Activated T-cell treated with anti-CD3 and anti-CD28 coated beads, Interleukin-2, amount 50 U/mL, for 72 hours (primary cell): ENCODE measurements at regions not wholly inside any gene's neighbourhood (a gene's known extent, or its start where the extent isn't known, plus 50 kb on each side); places are given as distances from the start of the nearest gene placed in this dataset.

ENCODE experiments used
- ATAC-seq, 2 donors: fragments of 150-1000 bp; cut with Tn5 transposase; replicated peaks in 1 of 2; 2 replicates each; pipeline ENCODE4 v1.10.0; 2021; ENCODE audit warnings: moderate library complexity in 2 of 2, mild to moderate bottlenecking in 1 of 2
- DNase-seq, 2 donors: peaks; one replicate each; pipeline ENCODE4 v3.0.0; 2021 to 2022; ENCODE audit warnings: mixed read lengths in 1 of 2
- H3K27ac Mint-ChIP-seq: one replicate; pipeline ENCODE4 v1.8.0; 2022; ENCODE audit warnings: mild to moderate bottlenecking, moderate library complexity, mixed read lengths
- H3K27me3 Mint-ChIP-seq: one replicate; pipeline ENCODE4 v1.8.0; 2022; ENCODE audit warnings: low read depth, mixed read lengths
- H3K36me3 Mint-ChIP-seq, 2 donors: one replicate each; pipeline ENCODE4 v1.8.0; 2022; ENCODE audit warnings: mixed read lengths in 2 of 2, mild to moderate bottlenecking in 1 of 2; ENCODE audit not compliant: insufficient read depth in 2 of 2
- H3K4me1 Mint-ChIP-seq: one replicate; pipeline ENCODE4 v1.8.0; 2022; ENCODE audit warnings: low read depth, mixed read lengths
- H3K4me3 Mint-ChIP-seq, 2 donors: one replicate each; pipeline ENCODE4 v1.8.0; 2022; ENCODE audit warnings: mild to moderate bottlenecking in 2 of 2, mixed read lengths in 2 of 2, moderate library complexity in 2 of 2
- H3K9me3 Mint-ChIP-seq, 2 donors: one replicate each; pipeline ENCODE4 v1.8.0; 2022; ENCODE audit warnings: mixed read lengths in 2 of 2

DNA sequence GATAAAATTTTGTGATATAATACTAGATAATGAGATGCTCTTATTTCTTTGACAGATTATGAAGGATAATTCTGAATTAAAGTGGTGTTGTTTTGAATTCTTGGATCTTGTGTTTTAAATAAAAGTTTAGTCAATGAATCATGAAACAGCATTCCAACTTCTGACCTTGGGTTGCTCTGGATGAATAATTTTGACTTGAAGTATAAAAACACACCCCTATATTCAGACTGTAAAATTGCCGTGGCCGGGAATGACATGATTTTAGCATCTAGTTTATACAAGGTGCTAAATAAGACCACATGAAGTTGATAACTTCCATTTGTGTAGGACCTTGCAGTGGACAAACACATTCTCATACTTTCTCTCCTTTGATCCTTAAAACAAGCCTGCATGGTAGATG lies 67.2 kb upstream of the DAP start:
- Mint-ChIP-seq H3K36me3 (no peaks in the 10 kb centered on the region), H3K4me3 (no peak overlapping the region), H3K27me3 (no peaks in the 10 kb centered on the region), H3K4me1 (no peaks in the 10 kb centered on the region), H3K27ac (no peak overlapping the region), H3K9me3 (no peaks in the 10 kb centered on the region)
- no peak for DNase-seq
- ATAC-seq = no peak

DNA sequence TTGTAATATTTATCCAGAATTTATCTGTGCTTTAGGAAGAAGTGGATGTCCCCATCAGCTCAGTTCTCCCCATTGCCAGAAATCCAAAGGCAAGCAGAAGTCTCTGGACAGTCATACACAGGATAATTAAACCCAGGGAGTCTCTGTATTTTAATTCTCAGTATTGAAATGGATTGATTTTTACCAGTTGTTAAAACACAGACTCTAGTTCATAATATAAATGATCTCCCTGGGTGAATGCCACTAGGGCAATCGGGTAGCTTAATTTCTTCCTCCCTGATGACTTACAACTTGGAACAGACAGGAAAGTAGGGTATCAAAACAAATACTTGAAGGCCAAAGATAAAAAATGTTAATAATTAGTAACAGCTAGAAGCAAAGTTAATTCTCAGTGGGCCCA lies 66.5 kb upstream of the DAP start:
- H3K36me3 Mint-ChIP-seq = no peaks in the 10 kb centered on the region
- no peak overlapping the region for H3K4me3 Mint-ChIP-seq
- H3K9me3 Mint-ChIP-seq = no peaks in the 10 kb centered on the region
- no peaks in the 10 kb centered on the region for H3K4me1 Mint-ChIP-seq
- no peak for DNase-seq
- ATAC-seq = no peak
- H3K27me3 Mint-ChIP-seq = peaks cover 6% of the 10 kb centered on the region
- H3K27ac Mint-ChIP-seq = no peak overlapping the region

DNA sequence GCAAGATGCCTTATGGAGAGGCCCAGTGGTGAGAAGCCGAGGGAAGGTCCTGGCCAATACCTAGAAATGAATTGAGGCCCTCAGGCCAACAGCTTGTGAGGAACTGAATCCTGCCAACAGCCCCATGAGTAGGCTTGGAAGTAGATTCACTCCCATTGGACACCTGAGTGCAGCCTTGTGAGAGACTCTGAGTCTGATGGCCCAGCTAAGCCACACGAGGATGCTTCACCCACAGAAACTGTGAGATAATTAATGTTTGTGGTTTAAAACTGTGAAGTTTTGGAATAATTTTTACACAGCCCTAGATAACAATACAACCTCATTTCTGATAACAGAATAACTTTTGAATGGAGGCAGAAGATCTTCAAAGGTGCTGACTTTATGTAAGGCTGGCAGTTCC lies 65.9 kb upstream of the DAP start:
- H3K36me3 Mint-ChIP-seq = no peaks in the 10 kb centered on the region
- H3K4me3 Mint-ChIP-seq = no peak overlapping the region
- H3K9me3 Mint-ChIP-seq = no peaks in the 10 kb centered on the region
- no peak for ATAC-seq
- DNase-seq = no peak
- peaks cover 11% of the 10 kb centered on the region for H3K27me3 Mint-ChIP-seq
- H3K27ac Mint-ChIP-seq = no peak overlapping the region
- H3K4me1 Mint-ChIP-seq = no peaks in the 10 kb centered on the region

DNA sequence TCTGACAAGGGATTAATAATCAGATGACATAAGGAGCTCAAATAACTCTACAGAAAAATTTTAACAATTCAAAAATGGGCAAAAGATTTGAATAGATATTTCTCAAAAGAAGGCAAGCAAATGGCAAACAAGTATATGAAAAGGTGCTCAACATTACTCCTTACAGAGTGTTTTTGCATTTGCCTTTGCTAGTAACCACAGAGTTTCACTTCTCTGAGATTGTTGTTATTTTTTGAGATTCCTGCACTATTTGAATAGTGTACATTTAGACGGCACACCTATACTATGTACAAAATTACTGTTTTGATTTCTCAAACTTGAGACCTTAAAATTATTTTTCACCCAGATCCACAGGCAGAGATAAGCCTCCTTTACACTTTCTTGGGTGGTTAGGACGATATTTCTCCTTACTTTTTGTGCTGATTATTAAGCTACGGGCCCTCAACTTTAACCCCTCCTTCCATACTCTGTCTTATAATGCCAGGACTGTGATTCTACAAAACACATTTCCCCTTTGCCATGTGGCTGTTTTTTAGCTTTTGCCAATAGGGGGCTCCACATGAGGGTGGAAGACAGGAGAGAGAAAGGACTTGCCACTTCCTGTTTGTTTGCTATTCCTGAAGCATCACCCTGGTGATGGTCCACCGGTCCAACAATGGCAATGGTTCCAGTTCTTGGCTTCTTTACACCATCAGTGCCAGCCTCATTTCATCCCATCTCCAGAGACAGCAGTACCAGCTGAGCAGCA lies 65.0 kb upstream of the DAP start:
- no peak overlapping the region for H3K27ac Mint-ChIP-seq
- H3K36me3 Mint-ChIP-seq = no peaks in the 10 kb centered on the region
- ATAC-seq (no peak), DNase-seq (no peak)
- no peaks in the 10 kb centered on the region for H3K9me3 Mint-ChIP-seq
- peaks cover 20% of the 10 kb centered on the region for H3K27me3 Mint-ChIP-seq
- no peak overlapping the region for H3K4me3 Mint-ChIP-seq
- no peaks in the 10 kb centered on the region for H3K4me1 Mint-ChIP-seq

DNA sequence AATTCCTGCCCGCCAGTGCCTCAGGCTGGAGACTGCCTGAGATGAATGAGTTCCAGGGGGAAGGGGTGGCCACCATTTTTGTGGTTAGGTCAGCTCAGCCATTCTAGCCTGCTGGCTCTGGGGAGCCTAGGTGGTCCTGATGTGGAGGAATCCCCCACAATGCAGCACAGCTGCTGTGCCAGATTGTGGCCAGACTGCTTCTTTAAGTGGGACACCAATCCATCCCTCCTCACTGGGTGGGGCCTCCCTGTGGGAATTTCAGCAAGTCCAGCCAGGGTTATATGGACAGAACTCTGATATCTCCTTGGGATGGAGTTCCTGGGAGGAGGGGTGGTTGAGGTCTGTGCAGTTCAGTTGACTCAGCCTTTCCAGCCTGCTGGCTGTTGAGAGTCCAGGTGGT lies 51.2 kb upstream of the DAP start:
- H3K4me1 Mint-ChIP-seq = no peaks in the 10 kb centered on the region

More for the DNA sequence above, 51.2 kb upstream of the DAP start:
- Mint-ChIP-seq H3K27me3 (peaks cover 31% of the 10 kb centered on the region), H3K27ac (no peak overlapping the region), H3K4me3 (no peak overlapping the region), H3K36me3 (peaks cover 0 to 3% of the 10 kb centered on the region in 2 donors), H3K9me3 (peaks cover 5 to 12% of the 10 kb centered on the region in 2 donors)
- ATAC-seq (no peak), DNase-seq (no peak)
